ENCODE measurements at regions not wholly inside any gene's neighbourhood (a gene's known extent, or its start where the extent isn't known, plus 50 kb on each side); places are given as distances from the start of the nearest gene placed in this dataset.

GRCh38 chr1:194080826-194081225 lies 894.4 kb upstream of the B3GALT2 start:
- Histone ChIP-seq H3K4me3 (no peak overlapping the region), H3K27ac (no peak overlapping the region), H3K27me3 (replicated peaks; ENCODE audit: insufficient read depth) (no peaks in the 10 kb centered on the region), H3K36me3 (no peaks in the 10 kb centered on the region), H3K4me1 (ENCODE audit: control insufficient read depth in 1 of 2, low read depth in 2 of 2) (no peaks in the 10 kb centered on the region), H3K9me3 (no peaks in the 10 kb centered on the region)
- DNase-seq (ENCODE audit: low spot score) (no peak), ATAC-seq (ENCODE audit: insufficient number of reproducible peaks, low FRiP score, low read depth) (no peak)
- TF ChIP-seq CTCF (IDR thresholded peaks at IDR 0.05), result no peak

GRCh38 chr1:194078765-194079164 lies 892.4 kb upstream of the B3GALT2 start:
- Histone ChIP-seq H3K27ac (no peak overlapping the region), H3K36me3 (no peaks in the 10 kb centered on the region), H3K4me1 (ENCODE audit: control insufficient read depth in 1 of 2, low read depth in 2 of 2) (no peaks in the 10 kb centered on the region), H3K27me3 (replicated peaks; ENCODE audit: insufficient read depth) (no peaks in the 10 kb centered on the region), H3K9me3 (no peaks in the 10 kb centered on the region), H3K4me3 (no peak overlapping the region)
- DNase-seq (ENCODE audit: low spot score), result no peak
- ATAC-seq (ENCODE audit: insufficient number of reproducible peaks, low FRiP score, low read depth), result no peak
- TF ChIP-seq CTCF (IDR thresholded peaks at IDR 0.05), result no peak

GRCh38 chr1:194076646-194077045 lies 890.2 kb upstream of the B3GALT2 start:
- ATAC-seq (ENCODE audit: insufficient number of reproducible peaks, low FRiP score, low read depth) (no peak), DNase-seq (ENCODE audit: low spot score) (no peak)
- TF ChIP-seq CTCF (IDR thresholded peaks at IDR 0.05), result no peak
- H3K27me3 ChIP-seq (replicated peaks; ENCODE audit: insufficient read depth), result no peaks in the 10 kb centered on the region
- no peak overlapping the region for H3K27ac ChIP-seq
- H3K9me3 ChIP-seq, result no peaks in the 10 kb centered on the region
- no peaks in the 10 kb centered on the region for H3K36me3 ChIP-seq
- H3K4me3 ChIP-seq, result no peak overlapping the region
- H3K4me1 ChIP-seq (ENCODE audit: control insufficient read depth in 1 of 2, low read depth in 2 of 2), result no peaks in the 10 kb centered on the region

- ATAC-seq (ENCODE audit: insufficient number of reproducible peaks, low FRiP score, low read depth), result no peak
- H3K4me3 ChIP-seq, result no peak overlapping the region
- TF ChIP-seq CTCF (IDR thresholded peaks at IDR 0.05), result no peak
These were observed 887.4 kb upstream of the B3GALT2 start for GRCh38 chr1:194073833-194074232.

GRCh38 chr1:194071205-194071604 lies 884.8 kb upstream of the B3GALT2 start:
- Histone ChIP-seq H3K27me3 (replicated peaks; ENCODE audit: insufficient read depth) (no peaks in the 10 kb centered on the region), H3K4me3 (no peak overlapping the region), H3K9me3 (no peaks in the 10 kb centered on the region), H3K27ac (no peak overlapping the region), H3K36me3 (no peaks in the 10 kb centered on the region), H3K4me1 (ENCODE audit: control insufficient read depth in 1 of 2, low read depth in 2 of 2) (peaks cover 9 to 15% of the 10 kb centered on the region in 2 donors)
- no peak for DNase-seq (ENCODE audit: low spot score)
- no peak for ATAC-seq (ENCODE audit: insufficient number of reproducible peaks, low FRiP score, low read depth)
- no peak for TF ChIP-seq CTCF (IDR thresholded peaks at IDR 0.05)

More at GRCh38 chr1:194073833-194074232, 887.4 kb upstream of the B3GALT2 start:
- DNase-seq (ENCODE audit: low spot score), result no peak
- H3K36me3 ChIP-seq, result no peaks in the 10 kb centered on the region
- no peaks in the 10 kb centered on the region for H3K27me3 ChIP-seq (replicated peaks; ENCODE audit: insufficient read depth)
- H3K4me1 ChIP-seq (ENCODE audit: control insufficient read depth in 1 of 2, low read depth in 2 of 2), result peaks cover 3 to 7% of the 10 kb centered on the region in 2 donors
- no peak overlapping the region for H3K27ac ChIP-seq
- H3K9me3 ChIP-seq, result no peaks in the 10 kb centered on the region
